ENCODE measurements at regions not wholly inside any gene's neighbourhood (a gene's known extent, or its start where the extent isn't known, plus 50 kb on each side); places are given as distances from the start of the nearest gene placed in this dataset.

- TF ChIP-seq ZNF217 (IDR thresholded peaks at IDR 0.05) (no peak), SMARCA5 (IDR thresholded peaks at IDR 0.05) (no peak)
Observed at GRCh38 chr18:22778996-22779395, 154.1 kb upstream of the RBBP8 start.

All from GM12878 (cell line).